Activated CD4-positive, alpha-beta T cell treated with anti-CD3 and anti-CD28 coated beads, Interleukin-2, amount 50 U/mL, for 24 hours (primary cell): ENCODE measurements at regions not wholly inside any gene's neighbourhood (a gene's known extent, or its start where the extent isn't known, plus 50 kb on each side); places are given as distances from the start of the nearest gene placed in this dataset.

ENCODE experiments used
- DNase-seq, 2 donors: peaks; one replicate each; pipeline ENCODE4 v3.0.0-alpha.2; 2020; ENCODE audit warnings: low read depth in 1 of 2, low spot score in 1 of 2

GRCh38 chrX:134173541-134174272 is 63.3 kb upstream of the CCDC160 start:
- no peak for DNase-seq

DNA sequence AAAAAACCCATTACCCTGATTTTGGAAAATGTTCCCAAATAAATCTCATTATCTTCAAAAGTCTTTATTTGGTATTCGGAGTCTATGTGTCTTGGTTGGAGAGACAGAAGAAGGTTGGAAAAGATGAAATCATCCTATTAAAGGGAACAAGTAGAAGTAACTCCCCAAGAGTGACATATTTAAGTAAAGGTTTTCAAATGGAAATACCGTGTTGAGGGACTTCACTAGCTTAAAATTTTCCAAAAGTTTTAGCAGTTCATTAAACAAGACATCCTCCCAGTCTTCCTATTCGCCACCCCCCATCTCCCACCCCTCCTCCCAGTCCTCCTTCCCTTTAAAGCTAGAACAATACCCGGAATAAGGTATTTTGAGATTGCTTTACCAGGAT is 62.7 kb upstream of the CCDC160 start:
- no peak for DNase-seq

DNA sequence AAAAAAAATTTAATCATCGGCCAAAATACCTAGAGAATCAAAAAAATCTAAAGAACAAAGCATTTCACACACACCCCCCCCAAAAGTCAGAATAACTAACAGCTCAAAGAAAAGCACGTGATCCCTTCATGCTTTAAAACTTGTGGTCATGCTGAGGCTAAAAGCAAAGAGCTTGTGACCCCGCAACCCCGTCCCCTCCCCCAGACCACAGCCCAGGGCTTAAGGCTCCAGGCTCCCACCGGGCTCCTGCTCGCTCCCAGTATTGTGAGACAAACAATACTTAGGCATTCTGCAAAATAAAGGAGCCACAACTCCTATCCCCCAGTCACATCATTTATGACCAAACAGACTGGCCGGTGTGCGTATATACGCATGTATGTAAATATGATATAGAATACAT is 62.1 kb upstream of the CCDC160 start:
- DNase-seq = no peak

GRCh38 chrX:134177527-134177926 is 59.5 kb upstream of the CCDC160 start:
- no peak for DNase-seq

GRCh38 chrX:134180601-134181274 is 56.2 kb upstream of the CCDC160 start:
- no peak for DNase-seq

DNA sequence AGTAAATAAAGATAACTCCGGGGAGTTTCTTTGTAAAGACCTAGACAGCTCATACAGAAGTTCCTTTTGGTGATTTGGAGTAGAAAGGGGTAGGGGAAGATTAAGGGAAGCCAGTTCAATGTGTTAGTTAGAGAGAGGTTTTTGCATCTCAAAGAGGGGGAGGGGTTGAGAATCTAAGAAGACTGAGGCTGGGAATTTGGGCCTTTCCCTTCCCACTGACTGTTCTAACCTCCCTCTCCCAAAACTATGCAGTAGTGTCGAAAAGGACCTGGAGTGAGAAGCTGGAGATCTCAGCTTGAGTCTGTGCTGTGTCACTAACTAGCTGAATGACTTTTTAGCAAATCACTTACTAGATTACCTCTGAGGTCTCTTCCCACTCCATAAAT is 55.7 kb upstream of the CCDC160 start:
- DNase-seq = no peak

DNA sequence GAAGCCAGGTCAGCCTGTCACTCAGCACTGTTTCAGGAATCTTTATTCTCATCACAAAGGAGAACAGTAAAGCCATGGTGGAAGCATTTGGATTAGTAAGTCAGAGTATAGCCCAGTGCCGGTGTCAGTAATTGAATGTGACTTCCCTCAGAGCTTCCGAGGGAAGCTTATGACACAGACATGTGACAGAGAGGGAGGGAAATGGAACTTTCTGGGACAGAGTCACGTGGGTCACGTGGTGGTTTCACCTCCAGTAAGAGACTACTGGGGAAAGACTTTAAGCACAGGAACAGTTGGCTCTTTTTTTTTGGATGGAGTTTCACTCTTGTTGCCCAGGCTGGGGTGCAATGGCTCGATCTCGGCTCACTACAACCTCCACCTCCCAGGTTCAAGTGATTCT is 53.3 kb upstream of the CCDC160 start:
- DNase-seq = no peak

DNA sequence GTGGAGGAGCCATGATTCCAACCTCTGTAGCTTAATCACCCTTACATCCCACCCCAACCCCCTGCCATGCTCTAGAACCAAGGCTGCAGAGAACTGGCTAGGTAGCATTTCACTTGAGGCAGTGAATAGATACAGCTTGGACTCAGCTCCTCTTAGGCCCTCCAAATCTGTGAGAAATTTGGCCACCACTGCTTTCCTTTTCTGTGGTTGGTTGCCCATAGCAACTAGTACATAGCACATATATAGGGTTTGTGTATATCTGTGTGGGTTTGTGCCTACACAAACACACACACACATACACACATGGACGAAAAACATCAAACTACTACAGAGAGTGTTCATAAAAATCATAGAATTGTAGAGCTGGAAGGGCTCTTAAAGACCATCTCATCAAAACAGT is 52.0 kb upstream of the CCDC160 start:
- no peak for DNase-seq

GRCh38 chrX:134186362-134187121 is 50.4 kb upstream of the CCDC160 start:
- peak in 1 of 2 donors; percentile 37 for DNase-seq
